ENCODE measurements at regions not wholly inside any gene's neighbourhood (a gene's known extent, or its start where the extent isn't known, plus 50 kb on each side); places are given as distances from the start of the nearest gene placed in this dataset.

DNA sequence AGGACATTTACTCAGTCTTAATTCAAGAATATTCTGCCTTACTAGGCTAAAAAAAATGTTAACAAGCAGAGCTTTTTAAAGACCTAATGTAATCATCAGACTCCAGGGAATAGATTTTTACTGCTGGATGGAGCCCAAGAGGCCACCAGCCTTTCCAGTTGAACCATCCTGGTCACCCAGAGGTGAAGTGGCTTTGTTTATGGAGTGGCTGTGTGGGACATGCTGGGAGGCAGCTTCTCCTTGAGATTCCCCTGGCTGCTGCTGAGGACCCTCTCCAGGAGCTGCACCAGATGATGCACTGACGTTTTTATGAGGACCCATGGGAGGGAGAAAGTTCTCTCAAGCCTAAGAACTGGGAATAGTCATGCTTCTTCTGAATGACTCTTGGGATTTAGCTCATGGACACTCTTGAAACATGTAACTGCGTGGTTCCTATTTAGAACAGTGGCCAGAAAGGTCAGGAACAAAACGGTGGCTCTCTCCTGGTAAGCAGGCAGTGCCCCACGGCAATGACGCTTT is 205.9 kb upstream of the MIR17HG start:
- TF ChIP-seq CTCF (IDR thresholded peaks at IDR 0.05; ENCODE audit: partially characterized antibody, unreplicated experiment) = no peak
- Mint-ChIP-seq H3K27ac (ENCODE audit: unreplicated experiment) (no peak overlapping the region), H3K9me3 (ENCODE audit: unreplicated experiment) (no peaks in the 10 kb centered on the region), H3K27me3 (ENCODE audit: unreplicated experiment) (no peaks in the 10 kb centered on the region), H3K4me3 (ENCODE audit: unreplicated experiment) (no peak overlapping the region), H3K36me3 (ENCODE audit: unreplicated experiment) (no peaks in the 10 kb centered on the region), H3K4me1 (ENCODE audit: low read depth, unreplicated experiment) (peaks cover 31% of the 10 kb centered on the region)
- no peak for DNase-seq

DNA sequence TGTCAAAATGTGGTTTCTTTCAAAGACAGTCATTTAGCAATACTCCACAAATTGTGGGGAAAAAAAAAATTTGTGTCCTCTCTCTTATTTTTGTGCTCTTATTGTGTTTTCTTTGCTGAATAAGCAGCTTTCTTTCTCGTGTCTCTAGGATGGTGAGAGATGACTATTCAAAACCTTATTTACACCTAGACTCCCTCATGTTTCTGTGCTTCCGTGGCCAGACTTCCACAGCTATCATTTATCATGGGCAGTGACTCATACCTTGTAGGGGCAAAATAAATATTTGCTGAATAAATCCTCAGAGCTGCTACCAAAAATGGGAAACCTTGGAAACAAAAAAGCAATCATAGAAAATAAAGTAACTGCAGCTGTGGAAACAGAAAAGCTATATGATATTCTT is 204.9 kb upstream of the MIR17HG start:
- H3K36me3 Mint-ChIP-seq (ENCODE audit: unreplicated experiment) = no peaks in the 10 kb centered on the region
- peaks cover 31% of the 10 kb centered on the region for H3K4me1 Mint-ChIP-seq (ENCODE audit: low read depth, unreplicated experiment)
- H3K27me3 Mint-ChIP-seq (ENCODE audit: unreplicated experiment) = no peaks in the 10 kb centered on the region
- no peaks in the 10 kb centered on the region for H3K9me3 Mint-ChIP-seq (ENCODE audit: unreplicated experiment)
- no peak overlapping the region for H3K4me3 Mint-ChIP-seq (ENCODE audit: unreplicated experiment)
- no peak for TF ChIP-seq CTCF (IDR thresholded peaks at IDR 0.05; ENCODE audit: partially characterized antibody, unreplicated experiment)
- H3K27ac Mint-ChIP-seq (ENCODE audit: unreplicated experiment) = no peak overlapping the region
- DNase-seq = no peak

GRCh38 chr13:91144054-91144453 is 203.4 kb upstream of the MIR17HG start:
- Mint-ChIP-seq H3K27me3 (ENCODE audit: unreplicated experiment) (no peaks in the 10 kb centered on the region), H3K27ac (ENCODE audit: unreplicated experiment) (no peak overlapping the region), H3K36me3 (ENCODE audit: unreplicated experiment) (no peaks in the 10 kb centered on the region), H3K4me3 (ENCODE audit: unreplicated experiment) (no peak overlapping the region), H3K9me3 (ENCODE audit: unreplicated experiment) (no peaks in the 10 kb centered on the region), H3K4me1 (ENCODE audit: low read depth, unreplicated experiment) (peaks cover 31% of the 10 kb centered on the region)
- no peak for DNase-seq
- no peak for TF ChIP-seq CTCF (IDR thresholded peaks at IDR 0.05; ENCODE audit: partially characterized antibody, unreplicated experiment)

- Mint-ChIP-seq H3K4me1 (ENCODE audit: low read depth, unreplicated experiment) (peaks cover 31% of the 10 kb centered on the region), H3K36me3 (ENCODE audit: unreplicated experiment) (no peaks in the 10 kb centered on the region), H3K9me3 (ENCODE audit: unreplicated experiment) (no peaks in the 10 kb centered on the region), H3K4me3 (ENCODE audit: unreplicated experiment) (no peak overlapping the region), H3K27me3 (ENCODE audit: unreplicated experiment) (peaks cover under 1% of the 10 kb centered on the region), H3K27ac (ENCODE audit: unreplicated experiment) (no peak overlapping the region)
- TF ChIP-seq CTCF (IDR thresholded peaks at IDR 0.05; ENCODE audit: partially characterized antibody, unreplicated experiment) = no peak
- no peak for DNase-seq
These were observed 203.0 kb upstream of the MIR17HG start for GRCh38 chr13:91144486-91144885.

DNA sequence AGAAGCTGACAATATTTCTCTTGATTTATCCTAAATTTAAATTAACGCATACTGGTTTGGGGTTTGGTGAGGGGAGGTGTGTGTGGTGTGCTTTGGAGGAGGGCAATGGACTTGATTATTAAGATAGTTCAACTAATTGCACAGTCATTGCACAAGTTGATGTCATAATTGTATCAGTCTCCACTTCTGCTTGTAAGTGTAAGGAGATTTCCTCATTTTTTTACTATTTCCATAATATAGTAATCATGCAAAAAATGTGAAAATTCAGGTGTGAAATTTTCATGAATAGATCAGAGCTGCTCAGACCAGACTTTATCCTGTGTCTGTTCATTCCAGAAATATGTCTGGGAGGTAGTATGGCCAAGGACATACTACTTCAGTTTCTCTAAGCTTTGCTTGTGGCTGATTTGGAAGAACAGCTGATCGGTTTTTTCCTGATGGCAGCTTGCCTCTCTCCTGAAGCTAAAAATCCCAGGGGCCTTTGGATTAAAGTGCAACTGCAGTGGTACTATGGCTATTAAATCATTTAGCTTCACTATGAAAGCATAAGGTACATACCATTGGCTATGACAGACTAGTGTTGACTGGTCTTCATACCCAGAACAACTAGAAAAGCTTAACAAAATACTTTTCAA is 201.8 kb upstream of the MIR17HG start:
- no peak for TF ChIP-seq CTCF (IDR thresholded peaks at IDR 0.05; ENCODE audit: partially characterized antibody, unreplicated experiment)
- Mint-ChIP-seq H3K4me1 (ENCODE audit: low read depth, unreplicated experiment) (peaks cover 30% of the 10 kb centered on the region), H3K27ac (ENCODE audit: unreplicated experiment) (peak overlapping the region; percentile 69), H3K36me3 (ENCODE audit: unreplicated experiment) (no peaks in the 10 kb centered on the region), H3K27me3 (ENCODE audit: unreplicated experiment) (peaks cover 2% of the 10 kb centered on the region), H3K4me3 (ENCODE audit: unreplicated experiment) (no peak overlapping the region), H3K9me3 (ENCODE audit: unreplicated experiment) (peaks cover 1% of the 10 kb centered on the region)
- no peak for DNase-seq
